Activated CD4-positive, alpha-beta T cell treated with anti-CD3 and anti-CD28 coated beads for 24 hours (primary cell): ENCODE measurements at regions not wholly inside any gene's neighbourhood (a gene's known extent, or its start where the extent isn't known, plus 50 kb on each side); places are given as distances from the start of the nearest gene placed in this dataset.

Experiments used
- DNase-seq, 2 donors: peaks; one replicate each; pipeline ENCODE4 v3.0.0-alpha.2; 2020; ENCODE audit warnings: low read depth in 2 of 2

- DNase-seq = no peak
Observed at GRCh38 chr19:16000024-16000663, 51.3 kb downstream of the OR10H4 start.

- peak; percentile 9 to 22 for DNase-seq
Observed at GRCh38 chr19:16001481-16002312, 52.9 kb downstream of the OR10H4 start.

GRCh38 chr19:16002406-16003384, 53.9 kb downstream of the OR10H4 start:
- DNase-seq = no peak

- no peak for DNase-seq
Observed at GRCh38 chr19:16003391-16003790, 54.6 kb downstream of the OR10H4 start.

GRCh38 chr19:16005925-16006324, 57.1 kb downstream of the OR10H4 start:
- DNase-seq = no peak

GRCh38 chr19:16012552-16012951, 63.7 kb upstream of the TPM4 start:
- DNase-seq = no peak

GRCh38 chr19:16013181-16013850, 63.0 kb upstream of the TPM4 start:
- DNase-seq = no peak

- DNase-seq = no peak
Observed at GRCh38 chr19:16013851-16014840, 62.1 kb upstream of the TPM4 start.

GRCh38 chr19:16014923-16015804, 61.1 kb upstream of the TPM4 start:
- DNase-seq = no peak

- no peak for DNase-seq
Observed at GRCh38 chr19:16015805-16016173, 60.5 kb upstream of the TPM4 start.

GRCh38 chr19:16016226-16017137, 59.8 kb upstream of the TPM4 start:
- no peak for DNase-seq

- DNase-seq = no peak
Observed at GRCh38 chr19:16017138-16017490, 59.2 kb upstream of the TPM4 start.

- no peak for DNase-seq
Observed at GRCh38 chr19:16018106-16018755, 58.1 kb upstream of the TPM4 start.

- DNase-seq = no peak
Observed at GRCh38 chr19:16018801-16019551, 57.3 kb upstream of the TPM4 start.

- DNase-seq = no peak
Observed at GRCh38 chr19:16019691-16020448, 56.4 kb upstream of the TPM4 start.

GRCh38 chr19:16021796-16022195, 54.5 kb upstream of the TPM4 start:
- DNase-seq = no peak
